Esophagus mucosa (tissue), 1 donor: ENCODE measurements at regions not wholly inside any gene's neighbourhood (a gene's known extent, or its start where the extent isn't known, plus 50 kb on each side); places are given as distances from the start of the nearest gene placed in this dataset.
A peak's percentile ranks its signal among the peaks of the same experiment; 100 is the strongest.
"Not testable (repeated sequence)": the region's sequence is repeated elsewhere in the genome, so short reads cannot be mapped to it uniquely, and the experiment has no call there.

Experiments used
- ATAC-seq: fragments of 200-7000 bp; cut with Tn5 transposase; one replicate; pipeline ENCODE4 v1.9.1; 2020
- donor health status: DM: yes; HTN: yes; CAD: no.

DNA sequence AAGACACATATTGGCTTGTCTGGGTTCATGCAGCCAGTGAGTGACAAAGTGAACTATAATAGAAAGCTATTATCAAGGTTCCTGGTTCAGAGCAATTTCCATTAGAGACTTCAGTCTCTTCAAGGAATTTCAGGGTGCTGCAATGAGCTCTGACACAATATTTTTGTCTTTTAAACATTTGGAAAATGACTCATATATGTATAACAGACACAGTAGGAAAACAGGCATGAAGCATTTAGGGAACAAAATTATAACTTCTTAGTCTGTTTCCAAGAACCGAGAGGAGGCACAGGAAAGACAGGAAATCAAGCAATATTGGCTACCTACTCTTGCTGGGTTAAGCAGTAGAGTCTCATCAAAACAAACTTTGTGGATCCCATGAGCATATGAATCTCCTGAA is 170.4 kb downstream of the PTPRC start:
- no peak for ATAC-seq

DNA sequence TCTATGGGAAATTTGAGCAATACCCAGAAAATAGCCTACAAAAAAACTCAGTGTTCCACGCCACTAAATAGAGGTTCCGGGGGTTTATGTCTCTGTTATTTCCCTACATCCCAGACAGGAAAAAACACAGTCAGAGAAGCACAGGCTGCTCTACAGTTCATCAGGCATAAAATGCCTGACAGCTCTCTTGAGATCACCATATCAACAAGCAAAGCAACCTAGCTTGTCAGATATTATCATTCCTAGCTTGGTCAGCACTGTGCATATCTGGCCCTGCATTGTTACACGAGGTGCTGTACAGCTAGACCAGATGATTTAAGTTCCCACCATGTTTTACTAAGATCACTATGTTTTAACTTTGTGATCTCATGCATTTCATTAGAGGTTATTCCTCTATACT is 172.6 kb downstream of the PTPRC start:
- ATAC-seq: no peak

DNA sequence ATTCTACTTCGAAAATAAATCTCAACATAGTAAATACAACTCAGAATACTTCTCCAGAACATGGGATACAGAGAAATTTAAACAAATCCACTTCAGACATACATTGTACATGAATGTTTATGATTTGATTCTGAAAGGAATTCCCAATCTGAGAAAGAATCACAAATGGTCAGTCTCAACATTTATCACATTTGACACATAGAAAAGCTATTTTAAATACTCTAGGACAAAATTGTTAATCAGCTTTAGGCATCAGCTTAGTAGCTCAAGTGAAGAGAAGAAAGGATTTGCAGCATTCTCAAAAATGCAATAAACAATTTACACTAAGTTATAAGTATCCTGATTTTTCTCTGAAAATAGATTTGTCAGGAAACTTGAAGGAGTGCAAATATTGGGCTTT is 184.8 kb downstream of the PTPRC start:
- ATAC-seq: no peak

DNA sequence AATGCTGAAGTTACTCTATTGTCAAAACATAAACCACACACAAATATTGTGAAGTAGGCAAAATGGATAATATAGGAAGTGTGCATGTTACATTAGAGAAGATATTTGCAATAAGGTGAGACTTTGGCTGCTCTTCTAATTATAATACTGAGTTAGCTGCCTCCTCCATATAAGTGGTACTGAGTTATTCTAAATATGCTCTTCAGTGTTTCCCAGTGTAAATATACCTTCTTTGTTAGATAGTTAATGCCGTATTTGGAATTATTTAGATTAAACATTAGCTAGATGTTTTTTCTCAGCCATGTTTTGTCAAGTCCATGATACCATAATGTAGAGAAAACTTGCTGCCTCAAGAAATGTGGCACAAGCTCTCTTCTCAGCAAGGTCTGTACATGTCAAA is 186.4 kb downstream of the PTPRC start:
- no peak for ATAC-seq

DNA sequence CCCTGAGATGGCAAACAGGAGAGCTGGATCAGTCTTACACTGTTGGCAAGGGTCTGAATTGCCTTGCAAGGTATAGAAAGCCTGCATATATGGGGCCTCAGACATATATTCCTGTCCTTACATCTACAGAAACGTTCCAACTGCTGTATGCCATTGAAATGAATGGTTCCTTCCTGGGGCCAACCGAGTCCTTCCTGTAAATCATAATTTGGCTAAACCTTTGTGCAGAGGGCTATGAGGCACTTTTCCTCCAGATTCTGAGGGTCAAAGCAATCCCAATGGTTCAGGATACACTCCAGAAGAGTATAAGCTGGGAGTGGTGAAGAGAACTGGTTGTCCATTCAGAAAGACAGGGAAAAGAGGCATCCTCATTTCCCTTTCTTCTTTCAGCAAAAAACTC is 190.5 kb downstream of the PTPRC start:
- ATAC-seq: no peak

DNA sequence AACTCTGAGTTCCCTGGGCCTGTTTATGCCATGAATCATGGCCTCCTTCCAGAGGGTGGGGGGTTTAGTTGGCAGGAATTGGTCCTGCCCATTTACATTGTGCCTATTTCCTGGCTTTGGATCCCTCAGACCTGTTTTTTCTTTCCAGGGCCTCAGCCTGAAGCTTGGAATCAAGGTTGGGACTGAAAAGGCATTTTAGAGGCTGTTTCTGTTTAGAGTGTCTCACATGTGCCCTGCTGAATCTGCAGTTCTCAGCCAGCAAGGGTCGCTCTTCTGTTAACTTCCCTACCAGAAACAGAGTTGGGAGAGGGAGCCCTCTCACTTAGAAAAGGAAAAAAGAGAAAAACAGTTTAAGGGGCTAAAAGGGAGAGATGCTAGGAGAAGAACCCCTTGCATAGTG is 191.1 kb downstream of the PTPRC start:
- ATAC-seq: no peak

DNA sequence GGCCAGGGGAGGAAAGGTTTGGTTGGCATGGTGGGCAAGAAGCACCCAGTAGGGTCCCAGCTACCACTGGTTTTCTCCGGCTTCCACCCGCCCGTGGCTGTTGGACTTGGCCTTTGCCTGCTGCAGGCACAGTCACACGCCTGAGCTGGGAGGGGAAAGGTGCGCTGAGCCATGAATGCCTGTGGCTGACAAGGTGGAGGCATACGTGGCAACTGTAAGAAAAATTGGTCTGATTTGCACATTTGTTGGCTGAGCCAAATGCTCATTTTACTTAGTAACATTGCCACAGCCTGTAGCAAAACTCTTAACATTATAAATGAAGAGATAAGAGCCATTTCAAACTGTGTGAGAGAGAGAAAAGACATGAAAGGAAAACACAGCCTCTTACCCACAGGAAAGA is 191.6 kb downstream of the PTPRC start:
- no peak for ATAC-seq

DNA sequence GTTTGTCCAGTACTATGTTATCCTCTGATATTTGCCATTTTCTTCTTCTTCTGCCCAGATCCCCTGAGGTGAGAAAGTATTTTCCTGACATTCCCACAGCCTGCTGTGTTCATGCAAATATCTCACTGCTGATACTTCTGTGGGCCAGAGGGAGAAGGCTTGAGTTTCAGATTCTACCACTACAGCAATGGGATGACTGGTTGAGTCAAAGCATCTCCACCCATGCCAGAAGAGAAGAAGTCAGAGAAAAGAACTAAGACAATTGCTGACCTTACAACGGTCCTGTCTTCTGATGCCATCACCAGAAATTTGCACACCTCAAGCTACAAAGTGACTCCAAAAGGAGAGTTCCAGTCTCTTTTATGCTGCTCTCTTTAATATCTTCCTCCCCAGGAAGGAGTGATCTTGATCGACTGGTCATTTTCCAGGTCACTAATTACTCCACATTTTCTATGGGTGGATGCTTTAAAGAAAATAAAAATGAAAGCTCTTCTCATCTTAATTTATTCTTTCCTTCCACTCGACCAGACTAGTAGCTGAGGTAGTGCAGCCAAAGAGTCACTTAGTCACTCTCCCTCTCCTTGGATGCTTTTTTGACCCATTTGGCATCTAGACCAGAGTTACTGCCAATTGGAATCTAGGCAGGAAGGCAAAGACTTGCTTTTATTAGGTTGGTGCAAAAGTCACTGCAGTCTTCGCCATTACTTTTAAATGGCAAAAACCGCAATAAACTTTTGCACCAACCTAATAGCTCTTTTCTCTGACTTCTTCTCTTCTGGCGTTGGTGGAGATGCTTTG is 195.1 kb downstream of the PTPRC start:
- no peak for ATAC-seq

DNA sequence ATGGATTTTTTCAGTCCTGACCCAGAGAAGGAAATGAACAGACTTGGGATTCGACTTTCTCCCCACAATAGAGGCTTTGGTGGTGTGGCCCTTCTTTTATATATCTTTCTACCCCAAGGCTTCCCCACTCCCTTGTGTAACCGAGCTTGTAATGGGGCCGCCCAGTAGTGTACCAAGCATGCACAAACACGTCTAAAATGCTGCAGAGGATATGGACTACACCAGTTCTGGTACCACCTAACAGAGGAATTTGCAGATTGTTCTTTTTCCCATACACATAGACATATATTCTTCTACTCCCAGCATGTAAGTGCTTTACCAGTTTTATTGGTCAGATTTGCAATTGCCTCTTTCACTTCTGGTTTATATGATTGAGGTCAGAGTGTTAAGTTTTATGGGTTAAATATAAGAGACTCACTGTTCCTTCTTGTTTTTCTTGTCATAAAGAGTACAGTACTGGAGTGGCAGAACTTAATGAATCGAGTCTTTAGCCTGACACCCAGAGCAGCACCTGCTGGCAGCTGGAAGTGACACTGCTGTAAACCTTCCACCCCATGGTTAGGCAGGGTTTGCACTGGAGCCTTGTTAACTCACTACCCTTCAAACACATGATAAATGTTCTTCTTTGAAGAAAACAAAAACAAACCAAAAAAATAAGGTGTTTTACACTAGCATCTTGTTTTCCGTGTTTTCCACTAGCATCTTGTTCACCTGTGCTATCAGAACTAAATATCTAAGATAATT is 198.6 kb downstream of the PTPRC start:
- no peak for ATAC-seq

DNA sequence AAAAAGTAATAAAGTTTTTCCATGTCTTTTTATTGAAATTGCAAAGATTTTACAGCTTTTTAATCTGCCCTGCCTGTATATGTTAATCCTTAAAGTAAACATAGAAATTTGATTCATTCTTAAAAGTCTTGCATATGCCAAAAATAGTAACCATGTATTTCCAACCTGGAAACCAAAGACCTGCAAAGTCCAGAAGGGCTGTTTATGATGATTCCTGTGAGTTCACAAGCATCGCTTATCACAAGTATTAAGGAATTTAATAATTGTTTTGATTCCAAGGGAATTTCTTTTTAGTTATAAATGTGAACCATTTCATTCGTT is 199.1 kb downstream of the PTPRC start:
- no peak for ATAC-seq

DNA sequence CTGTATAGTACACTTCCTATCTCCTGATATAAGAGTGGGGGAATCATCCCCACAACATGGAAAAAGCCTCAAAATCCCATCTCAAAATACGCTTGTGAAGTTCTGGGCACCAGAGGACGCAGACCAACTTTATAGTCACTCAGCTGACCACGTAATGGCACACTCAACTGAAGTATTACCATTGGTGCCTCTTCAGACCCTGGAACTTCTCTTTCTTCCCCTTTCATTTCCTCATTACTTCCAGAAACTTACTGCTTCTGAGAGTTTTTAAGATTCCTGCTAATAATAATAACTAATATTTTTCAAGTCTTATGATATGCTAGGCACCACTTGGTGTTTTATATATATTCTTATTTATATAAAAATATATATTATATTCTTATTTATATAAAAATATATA is 202.6 kb downstream of the PTPRC start:
- no peak for ATAC-seq

DNA sequence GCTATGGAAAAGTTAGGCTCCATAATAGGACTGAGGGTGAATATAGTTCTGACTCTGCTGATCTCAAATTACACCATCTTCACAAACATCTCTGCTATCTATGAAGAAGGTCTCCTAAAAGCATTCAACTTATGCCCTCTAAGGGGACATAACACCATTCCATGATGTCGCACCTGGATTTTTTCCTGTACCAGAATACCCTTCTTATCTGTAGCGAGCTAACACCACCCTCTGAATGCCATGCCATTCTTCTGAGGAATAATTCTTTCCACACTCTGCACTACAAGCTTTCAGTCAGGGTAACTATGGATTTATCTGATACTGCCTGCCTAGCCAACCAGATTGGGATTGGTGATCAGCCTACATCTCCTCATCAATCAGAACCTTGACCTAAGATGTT is 203.8 kb downstream of the PTPRC start:
- no peak for ATAC-seq

DNA sequence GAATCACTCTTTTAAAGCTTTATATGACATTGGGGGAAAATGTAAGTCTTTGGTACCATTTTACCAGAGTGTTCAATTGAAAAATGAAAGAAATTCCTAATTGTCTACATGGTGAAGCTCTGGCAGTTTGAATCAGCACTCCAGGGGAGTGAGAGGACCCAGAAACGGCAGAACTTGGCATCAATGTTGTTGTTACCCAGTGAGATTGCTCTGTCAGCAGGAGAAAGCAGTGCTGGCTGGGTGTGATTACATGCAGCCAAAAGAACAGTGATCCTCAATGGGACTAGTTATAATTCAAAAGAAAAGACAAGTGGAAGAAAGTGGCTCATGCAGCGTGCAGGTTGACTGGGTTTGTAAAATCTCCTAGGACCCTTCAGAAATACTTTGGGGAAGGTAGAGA is 206.4 kb downstream of the PTPRC start:
- ATAC-seq: no peak

DNA sequence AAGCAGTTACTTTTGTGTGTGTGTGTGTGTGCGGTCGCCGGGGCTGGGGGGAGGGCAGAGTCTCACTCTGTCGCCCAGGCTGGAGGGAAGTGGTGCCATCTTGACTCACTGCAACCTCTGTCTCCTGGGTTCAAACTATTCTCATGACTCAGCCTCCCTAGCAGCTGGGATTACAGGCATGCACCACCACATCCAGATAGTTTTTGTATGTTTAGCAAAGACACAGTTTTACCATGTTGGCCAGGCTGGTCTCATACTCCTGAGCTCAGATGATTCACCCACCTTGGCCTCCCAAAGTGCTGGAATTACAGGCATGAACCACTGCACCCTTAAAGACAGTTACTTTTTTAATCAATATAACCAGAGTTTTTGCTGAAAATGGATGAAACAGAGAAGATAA is 207.0 kb downstream of the PTPRC start:
- ATAC-seq: no peak

DNA sequence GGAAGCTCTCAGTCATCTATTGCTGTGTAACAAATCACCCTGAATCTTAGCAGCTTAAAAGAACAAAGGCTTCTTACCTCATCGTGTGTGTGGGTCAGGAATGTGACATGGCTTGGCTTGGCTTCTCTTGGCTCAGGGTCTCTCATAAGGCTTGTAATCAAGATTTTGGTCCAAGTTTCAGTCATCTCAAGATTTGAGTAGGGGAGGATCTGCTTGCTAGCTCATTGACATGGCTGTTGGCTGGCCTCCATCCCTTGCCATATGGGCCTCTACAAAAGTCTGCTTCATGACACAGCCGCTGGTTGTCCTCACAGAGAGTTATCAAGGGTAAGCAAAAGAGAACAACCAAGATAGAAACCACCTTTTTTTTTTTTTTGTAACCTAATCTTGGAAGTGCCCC is 207.7 kb downstream of the PTPRC start:
- ATAC-seq: no peak

DNA sequence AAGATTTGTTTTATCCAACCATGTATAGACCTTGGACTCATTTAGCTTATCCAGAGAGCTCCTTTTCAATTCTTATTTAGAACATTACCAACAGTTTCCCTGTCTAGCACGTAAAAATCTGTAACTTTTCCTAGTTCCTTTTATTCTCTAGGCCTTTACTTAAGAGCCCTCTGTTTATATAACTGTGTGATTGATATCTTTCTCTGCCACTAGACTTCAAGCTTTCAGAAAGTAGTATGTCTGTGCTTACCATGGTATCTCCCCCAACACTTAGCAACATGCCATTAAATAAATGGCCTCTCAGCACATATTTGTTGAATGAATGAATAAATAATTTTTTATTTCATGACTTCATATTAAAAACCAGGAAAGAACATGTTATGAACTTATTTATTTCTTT is 209.4 kb downstream of the PTPRC start:
- no peak for ATAC-seq

DNA sequence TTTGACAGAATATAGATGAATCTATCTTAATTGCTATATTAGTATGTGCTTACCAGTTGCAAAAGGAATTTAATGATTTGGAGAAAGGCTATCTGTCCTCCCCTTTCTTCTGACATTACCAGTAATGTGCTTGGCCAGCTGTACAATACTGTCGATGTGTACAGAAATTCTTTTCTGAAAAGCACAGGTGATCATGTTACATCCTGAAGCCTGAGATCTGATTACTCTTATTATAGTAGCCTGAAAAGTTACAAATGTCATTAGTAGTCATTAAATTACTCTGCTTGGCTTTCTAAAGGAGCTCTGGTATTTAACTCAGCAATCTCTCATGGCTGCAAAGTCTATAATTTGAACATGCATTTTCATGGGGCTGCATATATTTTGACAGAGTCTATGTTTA is 209.8 kb downstream of the PTPRC start:
- ATAC-seq: no peak

DNA sequence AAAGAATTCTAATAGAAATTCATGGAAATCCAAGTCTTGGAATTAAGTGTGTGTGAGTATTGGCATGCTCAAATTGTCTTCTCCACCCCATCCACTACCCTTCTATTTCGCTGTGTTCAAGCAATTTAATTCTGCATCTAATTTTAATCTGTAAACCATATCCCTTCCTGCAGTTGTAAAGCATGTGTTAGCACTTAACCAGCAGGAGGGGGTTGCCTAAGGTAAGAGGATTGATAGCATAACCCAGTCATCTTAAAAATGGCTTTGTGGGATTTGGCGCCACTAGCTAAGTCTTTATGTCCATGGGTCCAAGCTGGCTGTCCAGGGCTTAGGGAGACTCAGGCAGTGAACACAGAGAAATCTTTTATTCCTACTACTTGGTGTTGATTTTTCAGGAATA is 210.3 kb downstream of the PTPRC start:
- ATAC-seq: no peak

DNA sequence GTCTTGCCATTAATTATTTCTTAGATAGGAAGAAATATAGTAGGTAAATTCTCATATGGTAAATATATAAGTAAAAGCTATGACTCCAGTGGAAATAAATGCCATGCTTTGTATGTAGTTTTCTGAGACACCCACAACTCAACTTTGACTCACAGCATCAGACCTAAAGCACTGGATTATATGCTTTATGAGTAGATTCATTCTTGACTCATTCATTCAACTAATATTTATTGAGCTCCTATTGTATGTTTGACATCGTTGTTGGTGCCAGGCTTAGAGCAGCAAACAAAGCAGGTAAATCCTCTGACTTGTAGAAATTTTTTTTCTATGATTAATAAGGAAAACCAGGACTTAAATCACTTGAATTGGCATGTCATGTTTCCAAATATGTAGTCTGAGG is 211.4 kb downstream of the PTPRC start:
- peak; percentile 46 for ATAC-seq

DNA sequence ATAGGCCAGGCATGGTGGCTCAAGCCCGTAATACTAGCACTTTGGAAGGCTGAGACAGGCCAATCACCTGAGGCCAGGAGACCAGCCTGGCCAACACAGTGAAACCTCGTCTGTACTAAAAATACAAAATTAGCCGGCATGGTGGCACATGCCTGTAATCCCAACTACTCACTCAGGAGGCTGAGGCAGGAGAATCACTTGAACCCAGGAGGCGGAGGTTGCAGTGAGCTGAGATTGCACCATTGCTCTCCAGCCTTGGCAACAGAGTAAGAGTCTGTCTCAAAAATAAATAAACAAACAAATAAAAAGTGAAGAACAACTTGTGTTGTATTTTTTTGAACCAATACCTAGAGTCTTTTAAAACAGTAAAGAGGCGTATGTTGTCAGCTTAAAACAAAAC is 212.1 kb downstream of the PTPRC start:
- ATAC-seq: not testable (repeated sequence)

DNA sequence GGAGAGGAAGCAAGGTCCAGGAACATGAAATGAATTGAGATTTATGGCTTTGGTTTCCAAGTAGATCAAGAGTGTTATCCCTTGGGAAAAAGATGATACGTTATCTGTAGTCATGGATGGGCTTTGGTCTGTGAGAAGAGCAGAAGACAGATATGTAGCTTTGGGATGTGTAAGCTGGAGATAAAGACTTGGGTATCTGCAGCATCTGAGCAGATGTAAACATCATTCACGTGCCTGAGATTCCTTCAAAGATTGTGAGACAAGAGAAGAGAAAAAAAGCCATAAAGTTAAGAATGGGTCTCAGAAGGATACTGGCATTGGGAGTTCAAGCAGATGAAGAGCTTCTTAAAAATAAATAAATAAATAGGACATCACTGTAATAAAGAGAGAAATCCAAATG is 217.8 kb downstream of the PTPRC start:
- ATAC-seq: no peak

DNA sequence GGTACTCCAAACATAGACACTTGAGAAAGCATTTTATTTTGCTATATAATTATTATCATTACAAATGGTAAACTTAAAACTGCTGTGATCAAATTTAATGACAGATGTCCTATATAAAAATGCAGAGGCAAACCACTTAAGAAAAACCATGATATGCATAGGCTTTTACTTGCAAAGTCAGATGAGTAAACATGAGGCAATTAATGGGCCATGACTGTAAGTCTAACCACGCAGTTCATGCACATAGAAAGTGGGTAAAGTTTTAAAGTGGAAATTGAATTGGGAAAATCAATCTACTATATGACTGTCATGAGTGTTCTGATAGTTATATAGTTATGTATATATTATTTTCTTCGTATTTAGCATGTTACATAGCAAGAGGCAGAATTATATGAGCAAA is 219.2 kb downstream of the PTPRC start:
- ATAC-seq: no peak

DNA sequence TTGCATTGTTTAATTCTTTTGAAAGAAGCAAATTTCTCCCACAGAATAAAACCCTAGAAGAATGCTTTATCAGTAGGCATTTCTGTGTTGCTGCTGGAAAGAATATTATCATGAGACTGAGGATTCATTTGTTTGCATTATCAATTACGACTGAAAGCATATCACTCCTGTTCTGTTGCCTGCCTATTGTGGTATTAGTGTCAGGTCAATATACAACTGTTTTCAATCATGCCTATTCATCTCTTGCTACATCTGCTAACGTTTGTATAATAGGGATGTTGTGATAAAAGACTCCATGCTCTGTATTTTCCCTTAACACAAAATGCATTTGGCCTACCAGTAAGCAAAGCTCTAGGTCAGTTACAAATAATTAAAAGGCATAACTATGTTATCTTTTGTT is 221.5 kb downstream of the PTPRC start:
- ATAC-seq: no peak

DNA sequence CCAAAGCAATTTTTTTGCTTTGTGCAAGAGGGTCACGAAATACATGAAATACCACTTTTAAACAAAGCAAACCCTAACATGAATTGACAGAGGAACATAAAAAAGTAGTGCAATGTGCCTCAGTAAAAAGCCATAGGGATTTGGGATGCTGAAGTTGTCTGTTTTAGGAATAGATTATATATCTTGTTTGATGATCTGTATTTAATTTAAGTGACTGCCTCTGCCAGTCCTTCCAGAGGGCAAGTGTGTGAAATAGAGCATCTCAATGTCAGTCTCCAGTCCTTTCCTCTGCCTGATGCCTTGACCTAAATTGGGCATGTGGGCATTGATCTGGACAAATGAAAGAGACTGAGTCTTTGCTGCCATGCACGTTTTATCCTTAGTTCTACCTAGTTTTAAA is 222.8 kb downstream of the PTPRC start:
- no peak for ATAC-seq

DNA sequence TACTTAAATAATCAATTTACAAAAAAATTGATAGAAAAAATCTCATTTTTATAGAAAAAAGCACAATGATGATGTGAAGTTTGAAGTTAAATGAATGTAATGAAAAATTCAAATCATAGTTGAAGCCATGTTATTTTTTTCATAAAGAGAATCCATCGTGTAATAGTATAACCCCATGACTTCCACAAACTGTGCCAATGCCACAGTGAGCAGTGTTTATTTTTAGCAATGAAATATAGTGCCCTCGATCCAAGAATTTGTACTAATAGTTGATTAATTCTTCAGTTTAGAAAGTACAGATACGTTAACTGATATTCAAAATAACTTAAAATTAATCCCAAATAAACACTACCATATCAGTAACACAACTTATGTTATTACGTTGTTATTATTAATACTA is 225.9 kb downstream of the PTPRC start:
- no peak for ATAC-seq
